ENCODE measurements at regions not wholly inside any gene's neighbourhood (a gene's known extent, or its start where the extent isn't known, plus 50 kb on each side); places are given as distances from the start of the nearest gene placed in this dataset.
"Not testable (repeated sequence)": the region's sequence is repeated elsewhere in the genome, so short reads cannot be mapped to it uniquely, and the experiment has no call there.

DNA sequence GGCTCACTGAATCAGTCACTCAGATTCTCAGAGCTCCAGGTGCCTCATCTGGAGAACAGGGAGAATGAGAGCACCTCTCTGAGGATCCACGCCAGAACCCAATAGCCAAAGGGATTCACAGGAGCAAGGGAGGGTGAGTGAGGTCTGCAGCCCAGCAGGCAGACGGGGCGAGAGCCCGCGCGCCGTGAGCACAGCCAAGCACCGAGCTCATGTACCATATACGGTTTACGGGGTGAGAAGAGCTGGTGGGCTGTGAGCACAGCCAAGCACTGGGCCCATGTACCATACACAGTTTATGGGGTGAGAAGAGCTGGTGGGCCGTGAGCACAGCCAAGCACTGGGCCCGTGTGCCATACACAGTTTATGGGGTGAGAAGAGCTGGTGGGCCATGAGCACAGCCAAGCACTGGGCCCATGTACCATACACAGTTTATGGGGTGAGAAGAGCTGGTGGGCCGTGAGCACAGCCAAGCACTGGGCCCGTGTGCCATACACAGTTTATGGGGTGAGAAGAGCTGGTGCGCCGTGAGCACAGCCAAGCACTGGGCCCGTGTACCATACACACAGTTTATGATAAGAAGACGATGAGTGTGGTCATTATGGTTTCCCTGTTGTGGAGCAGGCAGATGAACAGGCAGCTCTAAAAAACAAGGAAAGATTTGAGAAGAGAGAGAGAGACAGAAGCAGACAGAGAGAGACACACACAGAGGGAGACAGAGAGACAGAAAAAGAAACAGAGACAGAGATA is 125.7 kb upstream of the ANO1 start:
- TF ChIP-seq CBX5 (IDR thresholded peaks at IDR 0.05; ENCODE audit: low read depth, low read length); SRF (IDR thresholded peaks at IDR 0.05; ENCODE audit: low read depth, low read length); EZH2 (IDR thresholded peaks at IDR 0.05; ENCODE audit: low read depth, low read length, severe bottlenecking): not testable (repeated sequence)
- TF ChIP-seq, protein P1, sequence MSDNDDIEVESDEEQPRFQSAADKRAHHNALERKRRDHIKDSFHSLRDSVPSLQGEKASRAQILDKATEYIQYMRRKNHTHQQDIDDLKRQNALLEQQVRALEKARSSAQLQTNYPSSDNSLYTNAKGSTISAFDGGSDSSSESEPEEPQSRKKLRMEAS (IDR thresholded peaks at IDR 0.05): not testable (repeated sequence)
